MM.1S (cell line): ENCODE measurements at regions not wholly inside any gene's neighbourhood (a gene's known extent, or its start where the extent isn't known, plus 50 kb on each side); places are given as distances from the start of the nearest gene placed in this dataset.

Source experiments
- DNase-seq: peaks from one replicate; pipeline ENCODE4 v3.0.0-alpha.2; 2015
- H2AFZ ChIP-seq: fragments of 300-600 bp; sonication (generic); 2 replicates; pipeline ENCODE4 v1.6.0; 2016; ENCODE audit warnings: antibody characterized with exemption, low read length
- H3F3A ChIP-seq: fragments of 300-600 bp; sonication (generic); 2 replicates; pipeline ENCODE4 v1.6.1; 2016; ENCODE audit warnings: mild to moderate bottlenecking, antibody characterized with exemption, low read length, moderate library complexity, mixed read lengths; ENCODE audit not compliant: insufficient read depth
- H3K27ac ChIP-seq: fragments of 300-600 bp; sonication (generic); 2 replicates; pipeline ENCODE4 v1.5.1; 2016; ENCODE audit warnings: mild to moderate bottlenecking, low read length
- H3K27me3 ChIP-seq: fragments of 300-600 bp; sonication (generic); replicated peaks from 2 replicates; pipeline ENCODE4 v1.6.0; 2016; ENCODE audit warnings: low read length; ENCODE audit not compliant: insufficient read depth
- H3K36me3 ChIP-seq: fragments of 300-600 bp; sonication (generic); replicated peaks from 2 replicates; pipeline ENCODE4 v1.6.1; 2016; ENCODE audit warnings: mild to moderate bottlenecking, low read length, mixed read lengths; ENCODE audit not compliant: insufficient read depth
- H3K4me1 ChIP-seq: fragments of 300-600 bp; sonication (generic); 2 replicates; pipeline ENCODE4 v1.6.1; 2016; ENCODE audit warnings: low read length, mixed read lengths
- H3K4me2 ChIP-seq: fragments of 300-600 bp; sonication (generic); 2 replicates; pipeline ENCODE4 v1.6.0; 2016; ENCODE audit warnings: low read depth, low read length
- H3K4me3 ChIP-seq: fragments of 300-600 bp; sonication (generic); 2 replicates; pipeline ENCODE4 v1.5.1; 2016; ENCODE audit warnings: low read length, mixed read lengths
- H3K79me2 ChIP-seq: fragments of 300-600 bp; sonication (generic); 2 replicates; pipeline ENCODE4 v1.6.1; 2016; ENCODE audit warnings: mixed run types, low read length, mixed read lengths
- H3K9ac ChIP-seq: fragments of 300-600 bp; sonication (generic); 2 replicates; pipeline ENCODE4 v1.6.1; 2016; ENCODE audit warnings: low read length, mixed read lengths
- H3K9me2 ChIP-seq: fragments of 300-600 bp; sonication (generic); replicated peaks from 2 replicates; pipeline ENCODE4 v1.6.1; 2016; ENCODE audit warnings: mild to moderate bottlenecking, low read length, mixed read lengths; ENCODE audit not compliant: insufficient read depth
- H3K9me3 ChIP-seq: fragments of 300-600 bp; sonication (generic); replicated peaks from 2 replicates; pipeline ENCODE4 v1.6.1; 2016; ENCODE audit warnings: mild to moderate bottlenecking, low read length, mixed read lengths; ENCODE audit not compliant: insufficient read depth
- H4K20me1 ChIP-seq: fragments of 300-600 bp; sonication (generic); 2 replicates; pipeline ENCODE4 v1.6.1; 2016; ENCODE audit warnings: mild to moderate bottlenecking, low read length, moderate library complexity, mixed read lengths; ENCODE audit not compliant: insufficient read depth
- CTCF ChIP-seq: fragments of 300-600 bp; sonication (generic); IDR thresholded peaks from 2 replicates; pipeline ENCODE4 v1.5.1; 2016; ENCODE audit warnings: antibody characterized with exemption, low read length, mixed read lengths
- EZH2 ChIP-seq: fragments of 300-600 bp; sonication (generic); optimal IDR thresholded peaks from 2 replicates; pipeline ENCODE3; 2017; ENCODE audit warnings: low read depth, mild to moderate bottlenecking, antibody characterized with exemption, low read length, mixed read lengths
- EZH2phosphoT487 ChIP-seq: fragments of 300-600 bp; sonication (generic); IDR thresholded peaks from 2 replicates; pipeline ENCODE4 v1.6.1; 2018; ENCODE audit warnings: antibody characterized with exemption, low read length

GRCh38 chr2:61677306-61677705, 139.2 kb upstream of the XPO1 start:
- no peaks in the 10 kb centered on the region for H3K27me3 ChIP-seq
- no peak overlapping the region for H3K9ac ChIP-seq
- H3K9me2 ChIP-seq = no peaks in the 10 kb centered on the region
- no peak overlapping the region for H3K4me2 ChIP-seq
- no peak overlapping the region for H2AFZ ChIP-seq
- H3K27ac ChIP-seq = no peak overlapping the region
- no peaks in the 10 kb centered on the region for H3F3A ChIP-seq
- H3K4me1 ChIP-seq = no peaks in the 10 kb centered on the region
- no peak overlapping the region for H3K4me3 ChIP-seq
- no peaks in the 10 kb centered on the region for H3K9me3 ChIP-seq
- no peak for DNase-seq
- TF ChIP-seq EZH2 = no peak
- TF ChIP-seq CTCF = no peak
- TF ChIP-seq EZH2phosphoT487 = no peak
- H3K36me3 ChIP-seq = no peaks in the 10 kb centered on the region
- no peaks in the 10 kb centered on the region for H3K79me2 ChIP-seq
- no peaks in the 10 kb centered on the region for H4K20me1 ChIP-seq

GRCh38 chr2:61675204-61675603, 137.0 kb upstream of the XPO1 start:
- H3K27me3 ChIP-seq = no peaks in the 10 kb centered on the region
- no peaks in the 10 kb centered on the region for H3K79me2 ChIP-seq
- TF ChIP-seq CTCF (no peak), EZH2phosphoT487 (no peak), EZH2 (no peak)
- H2AFZ ChIP-seq = no peak overlapping the region
- H3K36me3 ChIP-seq = no peaks in the 10 kb centered on the region
- no peak for DNase-seq
- no peaks in the 10 kb centered on the region for H3K9me3 ChIP-seq
- no peaks in the 10 kb centered on the region for H3K9me2 ChIP-seq
- H3K4me2 ChIP-seq = no peak overlapping the region
- H3K4me3 ChIP-seq = no peak overlapping the region
- H4K20me1 ChIP-seq = no peaks in the 10 kb centered on the region
- H3K27ac ChIP-seq = no peak overlapping the region
- H3K9ac ChIP-seq = no peak overlapping the region
- H3K4me1 ChIP-seq = peaks cover 14% of the 10 kb centered on the region
- peaks cover 17% of the 10 kb centered on the region for H3F3A ChIP-seq

GRCh38 chr2:61671561-61672315, 133.6 kb upstream of the XPO1 start:
- H3K4me2 ChIP-seq = peak overlapping the region; percentile 80
- H4K20me1 ChIP-seq = no peaks in the 10 kb centered on the region
- no peak for TF ChIP-seq EZH2
- TF ChIP-seq CTCF = no peak
- TF ChIP-seq EZH2phosphoT487 = no peak
- H3K9me2 ChIP-seq = no peaks in the 10 kb centered on the region
- H3K4me1 ChIP-seq = peaks cover 14% of the 10 kb centered on the region
- H3F3A ChIP-seq = peaks cover 17% of the 10 kb centered on the region
- no peaks in the 10 kb centered on the region for H3K27me3 ChIP-seq
- peak overlapping the region; percentile 68; the same call in 1 of the 2 replicates for H3K27ac ChIP-seq
- peak overlapping the region; percentile 55 for H3K4me3 ChIP-seq
- H3K36me3 ChIP-seq = no peaks in the 10 kb centered on the region
- no peaks in the 10 kb centered on the region for H3K79me2 ChIP-seq
- H3K9ac ChIP-seq = peak overlapping the region; percentile 29
- DNase-seq = no peak
- no peaks in the 10 kb centered on the region for H3K9me3 ChIP-seq
- H2AFZ ChIP-seq = peak overlapping the region; percentile 81
